HG03039 (cell line): ENCODE measurements at regions not wholly inside any gene's neighbourhood (a gene's known extent, or its start where the extent isn't known, plus 50 kb on each side); places are given as distances from the start of the nearest gene placed in this dataset.
A peak's percentile ranks its signal among the peaks of the same experiment; 100 is the strongest.

Experiments used
- ATAC-seq: cut with Tn5 transposase; IDR thresholded peaks from one replicate; pipeline ENCODE4 v1.9.1; 2021; ENCODE audit warnings: mild to moderate bottlenecking, moderate library complexity; ENCODE audit not compliant: unreplicated experiment

DNA sequence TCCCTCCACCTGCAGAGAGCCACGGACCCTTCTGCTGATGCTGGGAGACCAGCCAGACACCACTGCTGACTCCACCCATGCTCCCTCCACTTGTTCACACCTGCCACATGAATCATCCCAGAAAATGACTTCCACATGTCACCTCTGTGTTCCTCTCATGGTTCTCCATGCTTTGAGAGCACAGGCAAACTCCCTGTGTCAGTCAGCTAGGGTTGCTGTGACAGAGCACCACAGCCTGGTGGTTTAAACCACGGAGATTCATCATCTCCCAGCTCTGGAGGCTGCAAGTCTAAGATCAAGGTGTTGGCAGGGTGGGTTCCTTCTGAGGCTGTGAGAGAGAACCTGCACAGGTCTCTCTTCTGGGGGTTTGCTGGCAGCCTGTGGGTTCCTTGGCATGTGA lies 381.4 kb downstream of the GADD45G start:
- ATAC-seq, result no peak

DNA sequence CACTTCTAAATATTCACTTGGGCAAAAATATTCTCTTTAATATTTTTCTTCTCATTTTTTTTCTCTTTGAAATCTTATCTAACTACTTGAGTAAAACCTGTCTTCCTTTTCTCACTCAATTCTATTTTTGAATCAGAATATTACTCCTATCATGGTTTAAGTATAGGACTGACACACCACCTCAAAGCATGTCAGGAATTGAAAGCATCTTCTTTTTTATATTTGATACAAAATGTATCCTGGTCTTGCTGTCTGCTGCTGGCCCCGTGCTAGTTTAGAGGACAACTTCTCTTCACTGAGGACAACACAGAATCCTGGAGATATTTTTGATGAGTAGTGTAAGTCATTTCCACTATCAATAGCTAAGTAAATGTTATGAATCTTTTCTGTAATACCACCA lies 383.6 kb downstream of the GADD45G start:
- no peak for ATAC-seq

DNA sequence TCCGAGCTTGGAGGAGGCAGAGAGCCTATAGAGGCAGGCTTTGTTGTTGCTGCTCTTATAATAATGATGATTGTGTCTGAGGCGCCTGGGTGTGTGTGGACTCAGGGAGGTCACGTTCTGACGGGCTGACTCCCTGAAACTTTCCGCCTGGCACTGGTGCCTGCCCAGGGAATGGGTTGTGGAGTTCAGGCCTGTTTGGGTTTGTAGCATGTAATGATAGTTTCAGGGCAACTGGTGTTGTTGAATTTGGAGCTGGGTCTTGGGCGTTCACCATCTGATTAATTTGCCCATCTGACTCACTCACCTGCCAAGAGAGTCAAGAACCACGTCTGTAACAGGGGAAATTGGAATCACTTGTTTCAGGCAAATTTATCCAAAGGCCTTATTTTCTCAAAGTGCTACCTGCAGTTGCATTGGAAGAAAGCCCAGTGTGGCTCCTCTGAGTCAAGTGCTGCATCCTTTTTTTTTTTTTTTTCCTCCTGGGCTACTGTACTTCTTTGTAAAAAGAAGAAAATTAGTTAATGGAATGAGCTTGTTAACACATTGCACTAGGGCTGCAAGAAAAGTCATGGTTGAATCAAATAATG lies 386.5 kb downstream of the GADD45G start:
- ATAC-seq, result no peak

GRCh38 chr9:89992326-89993198 lies 387.8 kb downstream of the GADD45G start:
- no peak for ATAC-seq

- ATAC-seq, result no peak
Measured at GRCh38 chr9:89993678-89994630, 389.1 kb downstream of the GADD45G start.

- ATAC-seq, result no peak
Measured at GRCh38 chr9:89994988-89995613, 390.3 kb downstream of the GADD45G start.

DNA sequence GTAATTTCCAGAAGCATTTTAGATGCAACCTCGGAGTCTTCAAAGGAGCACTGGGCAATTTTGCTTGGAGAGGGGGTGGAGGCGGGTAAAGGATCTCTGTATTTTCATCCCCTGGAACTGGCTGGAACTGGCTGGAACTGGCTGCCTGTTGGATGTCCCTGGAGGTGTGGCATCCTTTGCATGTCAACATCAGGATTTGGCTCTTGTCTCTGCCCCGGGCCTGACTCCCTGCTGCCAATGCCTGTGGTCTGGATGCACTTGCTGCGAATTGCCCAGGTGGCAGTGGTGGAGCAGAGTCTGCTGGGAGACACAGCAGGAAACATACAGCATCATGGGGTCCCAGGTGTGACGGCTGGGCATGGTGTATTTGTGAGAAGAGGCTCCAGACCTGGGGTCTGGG lies 391.3 kb downstream of the GADD45G start:
- ATAC-seq, result no peak

DNA sequence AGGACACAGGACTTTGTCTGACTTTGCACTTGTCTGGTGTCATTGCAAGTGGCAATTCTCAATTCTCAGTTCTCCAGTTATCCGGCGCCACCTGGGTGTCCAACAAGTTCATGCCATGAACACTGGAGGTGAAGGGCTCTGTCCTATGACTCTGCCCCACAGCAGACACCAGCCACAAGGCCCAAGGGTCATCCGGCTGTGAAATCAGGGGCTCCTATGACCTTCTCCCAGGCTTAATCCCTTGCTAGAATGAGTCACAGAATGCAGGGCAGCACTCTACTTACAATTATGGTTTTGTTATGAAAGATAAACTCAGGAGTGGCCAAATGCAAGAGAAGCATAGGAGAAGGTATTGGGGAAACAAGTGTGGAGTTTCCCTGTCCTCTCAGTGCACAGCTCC lies 392.0 kb downstream of the GADD45G start:
- no peak for ATAC-seq

DNA sequence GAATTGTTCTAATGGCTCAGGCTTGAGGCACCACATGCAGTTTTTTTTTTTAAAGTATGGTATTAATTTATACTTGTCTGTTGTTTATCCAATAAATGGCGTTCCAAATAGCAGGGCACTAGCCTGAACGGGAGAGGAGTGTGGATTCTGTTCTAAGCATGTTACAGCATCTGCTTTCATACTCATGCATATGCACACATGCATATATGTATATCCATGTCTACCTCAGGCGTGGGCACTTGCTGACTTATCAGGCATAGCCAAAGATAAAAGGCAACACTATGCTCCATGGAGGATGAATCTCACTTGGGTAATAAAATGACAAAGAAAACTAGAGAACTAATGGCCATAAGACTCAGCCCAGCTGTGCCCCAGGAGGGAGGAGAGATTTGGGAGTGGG lies 393.8 kb downstream of the GADD45G start:
- ATAC-seq, result no peak

DNA sequence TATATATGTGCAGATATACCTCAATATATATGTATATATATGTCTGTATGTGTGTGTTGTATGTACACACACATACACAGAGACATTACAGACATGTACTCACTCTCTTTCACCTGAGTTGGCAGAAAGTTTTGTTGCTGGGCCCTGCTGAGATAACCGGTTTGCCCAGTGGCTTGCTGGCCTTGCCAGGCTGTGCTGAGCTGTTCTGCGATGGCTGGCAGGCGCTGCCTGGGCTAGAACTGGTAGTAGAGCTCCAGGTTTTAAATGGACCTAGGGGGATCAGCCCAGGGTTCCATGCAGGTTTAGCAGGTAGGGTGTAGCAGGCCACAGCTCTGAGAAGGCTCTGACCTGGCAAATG lies 394.3 kb downstream of the GADD45G start:
- ATAC-seq, result no peak

- peak; percentile 86 for ATAC-seq
Measured at GRCh38 chr9:89999534-90000370, 394.9 kb downstream of the GADD45G start.

GRCh38 chr9:90000925-90001324 lies 396.1 kb downstream of the GADD45G start:
- no peak for ATAC-seq

GRCh38 chr9:90001747-90002146 lies 396.9 kb downstream of the GADD45G start:
- ATAC-seq, result no peak

DNA sequence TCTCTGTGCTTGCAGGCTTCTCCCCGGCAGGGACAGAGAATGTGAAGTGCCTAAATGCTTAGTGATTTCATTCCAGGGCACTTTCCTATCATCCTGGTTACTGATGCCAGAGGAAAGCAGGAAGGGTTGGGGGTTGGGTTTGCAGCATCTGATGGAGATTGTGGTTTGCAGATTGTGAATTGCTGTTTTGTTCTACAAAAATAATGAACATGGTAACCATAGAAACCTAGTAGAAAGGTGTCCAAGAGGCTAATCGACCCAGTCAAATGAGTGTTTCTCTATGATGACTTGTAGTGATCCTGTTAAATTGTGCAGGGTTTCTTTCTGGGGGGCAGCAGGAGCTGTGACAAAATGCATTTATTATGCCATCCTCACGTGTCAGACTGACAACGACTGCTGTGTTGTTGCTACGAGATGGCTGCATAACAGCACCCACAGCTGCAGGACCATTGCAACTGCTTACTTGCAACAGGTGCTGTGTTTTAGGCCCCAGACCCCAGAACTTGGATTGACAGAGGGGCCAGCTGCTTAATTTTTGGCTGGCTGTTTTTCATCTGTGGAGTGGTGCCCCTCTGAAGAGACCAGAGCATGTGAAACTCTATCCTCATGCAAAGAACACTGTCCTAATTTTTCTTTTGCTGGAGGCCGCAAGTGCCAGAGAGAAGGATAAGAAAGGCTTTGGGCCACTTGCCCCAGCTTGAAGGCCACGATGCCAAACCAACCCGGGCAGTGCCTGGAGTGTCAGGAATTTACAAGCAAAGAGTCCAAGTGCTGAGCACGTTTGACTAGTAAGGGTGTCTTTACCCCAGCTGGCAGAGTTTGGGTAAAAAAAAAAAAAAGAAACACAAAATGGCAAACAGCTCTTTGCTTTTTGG lies 397.8 kb downstream of the GADD45G start:
- ATAC-seq, result no peak

DNA sequence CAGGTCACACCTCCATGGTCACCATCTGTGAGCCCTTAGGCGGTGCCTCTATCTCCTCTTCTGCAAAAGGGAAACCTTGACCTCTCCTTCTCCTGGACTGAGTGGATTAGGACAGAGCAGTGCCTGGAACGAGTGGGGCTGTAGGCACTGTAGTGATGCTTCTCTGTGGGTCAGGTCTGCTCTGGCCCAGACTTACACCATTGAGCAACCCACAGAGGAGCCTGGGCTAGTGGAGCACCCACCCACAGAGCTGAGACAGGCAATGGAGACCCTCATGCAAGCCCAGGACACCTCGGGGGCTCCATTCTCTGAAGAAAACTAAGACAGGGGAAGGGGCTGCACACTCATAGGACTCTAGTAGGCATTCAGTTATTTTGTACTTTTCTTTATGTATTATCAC lies 400.6 kb downstream of the GADD45G start:
- ATAC-seq, result no peak

DNA sequence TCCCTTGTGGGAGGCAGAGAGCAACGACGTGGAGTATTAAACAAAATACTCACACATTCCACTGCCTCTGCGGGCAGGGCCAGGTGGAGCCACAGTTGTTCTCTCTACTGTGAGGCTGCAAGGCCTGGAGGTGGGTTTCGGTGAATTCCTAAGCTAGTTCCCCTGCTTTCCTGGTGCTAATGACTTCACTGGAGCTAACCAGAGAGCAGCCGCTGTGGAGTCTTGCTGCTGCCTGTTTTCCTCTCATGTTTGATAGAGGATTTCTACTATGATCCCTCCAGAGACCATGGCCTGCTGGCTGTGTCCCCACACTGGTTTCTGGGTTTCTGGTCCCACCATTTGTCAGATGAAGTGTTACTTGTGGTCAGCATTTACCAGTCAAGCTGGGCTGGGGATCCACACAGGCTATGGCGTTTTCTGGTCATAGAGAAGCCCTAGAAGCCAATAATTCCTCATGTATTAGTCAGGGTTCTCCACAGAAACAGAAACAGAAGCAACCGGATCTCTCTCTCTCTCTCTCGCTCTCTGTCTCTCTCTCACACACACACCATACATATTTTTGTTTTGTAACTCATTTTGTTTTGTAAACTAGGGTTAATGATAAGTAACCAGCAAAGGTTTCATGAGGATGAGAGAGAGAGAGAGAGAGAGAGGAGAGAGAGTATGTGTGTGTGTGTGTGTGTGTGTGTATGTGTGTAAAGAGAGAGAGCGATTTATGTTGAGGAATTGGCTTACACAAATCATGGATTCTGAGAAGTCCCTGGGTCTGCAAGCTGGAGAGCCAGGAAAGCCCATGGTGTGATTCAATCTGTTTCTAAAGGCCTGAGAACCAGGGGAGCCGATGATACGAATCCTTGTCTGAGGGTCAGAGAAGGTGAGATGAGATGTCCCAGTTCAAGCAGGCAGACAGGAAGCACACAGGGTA lies 403.0 kb downstream of the GADD45G start:
- ATAC-seq, result no peak

DNA sequence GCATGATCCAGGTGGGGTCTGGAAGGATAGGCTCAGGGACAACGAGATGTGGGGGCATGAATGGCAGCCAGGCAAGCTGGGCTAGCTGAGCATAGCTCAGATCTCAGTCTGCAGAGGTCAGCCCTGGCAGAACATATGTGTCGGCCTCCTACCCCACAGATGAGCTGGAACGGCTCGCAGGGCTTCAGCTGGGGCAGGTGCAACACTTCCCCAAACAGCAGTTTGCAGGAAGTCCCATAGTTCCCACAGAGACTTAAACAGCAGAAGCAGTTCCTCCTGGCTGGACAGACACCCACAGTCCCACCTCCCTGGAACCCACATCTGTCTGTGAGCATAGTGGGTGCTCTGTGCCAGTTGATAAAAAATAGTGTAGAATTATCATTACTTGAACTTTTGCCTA lies 404.6 kb downstream of the GADD45G start:
- no peak for ATAC-seq

DNA sequence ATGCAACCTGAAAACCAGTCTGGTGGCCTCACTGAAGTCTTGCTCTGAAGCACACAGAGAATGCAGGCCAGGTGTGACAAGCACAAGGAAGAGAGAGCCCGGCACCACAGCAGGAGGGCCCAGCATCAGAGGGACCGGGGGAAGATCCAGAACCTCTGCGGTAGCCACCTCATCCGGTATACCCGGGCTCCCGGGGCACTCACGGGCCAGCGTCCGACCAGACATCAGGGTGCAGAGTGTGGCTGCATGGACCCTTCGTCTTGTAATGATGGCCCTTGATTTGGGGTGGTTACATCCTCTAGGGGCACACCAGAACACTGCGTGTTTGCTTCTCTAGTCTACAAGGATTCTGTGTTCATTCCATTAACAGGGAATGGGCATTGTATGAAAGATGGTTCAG lies 406.0 kb downstream of the GADD45G start:
- no peak for ATAC-seq
